Activated CD4-positive, alpha-beta T cell treated with anti-CD3 and anti-CD28 coated beads, Interleukin-10, Interleukin-2, amounts not matched to agents 100 ng/mL and 50 ng/mL, durations not matched to agents 16 hours and 8 hours (primary cell): ENCODE measurements at regions not wholly inside any gene's neighbourhood (a gene's known extent, or its start where the extent isn't known, plus 50 kb on each side); places are given as distances from the start of the nearest gene placed in this dataset.

Experiments
- DNase-seq: peaks from one replicate; pipeline ENCODE4 v3.0.0-alpha.2; 2020

GRCh38 chr2:120983344-120983743, 247.7 kb downstream of the GLI2 start:
- DNase-seq = no peak

GRCh38 chr2:120984046-120984445, 248.4 kb downstream of the GLI2 start:
- DNase-seq = no peak

GRCh38 chr2:120984452-120985173, 248.9 kb downstream of the GLI2 start:
- no peak for DNase-seq

- no peak for DNase-seq
Observed at GRCh38 chr2:120985174-120985996, 249.7 kb downstream of the GLI2 start.

GRCh38 chr2:120985997-120986651, 250.5 kb downstream of the GLI2 start:
- DNase-seq = no peak

- DNase-seq = no peak
Observed at GRCh38 chr2:120986898-120987650, 251.4 kb downstream of the GLI2 start.

GRCh38 chr2:120988051-120988699, 252.5 kb downstream of the GLI2 start:
- DNase-seq = no peak

- DNase-seq = no peak
Observed at GRCh38 chr2:120988700-120989511, 253.2 kb downstream of the GLI2 start.

GRCh38 chr2:120989512-120990441, 254.1 kb downstream of the GLI2 start:
- DNase-seq = no peak

- DNase-seq = no peak
Observed at GRCh38 chr2:120990451-120990871, 254.8 kb downstream of the GLI2 start.

GRCh38 chr2:120991441-120991840, 255.8 kb downstream of the GLI2 start:
- DNase-seq = no peak

- no peak for DNase-seq
Observed at GRCh38 chr2:120992791-120993555, 257.3 kb downstream of the GLI2 start.

- no peak for DNase-seq
Observed at GRCh38 chr2:120993661-120994060, 258.0 kb downstream of the GLI2 start.

GRCh38 chr2:120994301-120994995, 258.8 kb downstream of the GLI2 start:
- DNase-seq = no peak

GRCh38 chr2:120995152-120995551, 259.5 kb downstream of the GLI2 start:
- DNase-seq = no peak

GRCh38 chr2:120995656-120996190, 260.1 kb downstream of the GLI2 start:
- DNase-seq = no peak

GRCh38 chr2:120999377-121000097, 263.9 kb downstream of the GLI2 start:
- no peak for DNase-seq

- DNase-seq = no peak
Observed at GRCh38 chr2:121000804-121001203, 265.1 kb downstream of the GLI2 start.
